Upper lobe of left lung (tissue), 6 donors: ENCODE measurements at regions not wholly inside any gene's neighbourhood (a gene's known extent, or its start where the extent isn't known, plus 50 kb on each side); places are given as distances from the start of the nearest gene placed in this dataset.

ENCODE experiments used
- ATAC-seq, 2 donors: fragments of 200-7000 bp; cut with Tn5 transposase; one replicate each; pipeline ENCODE4 v1.9.1; 2022; ENCODE audit warnings: mild to moderate bottlenecking in 2 of 2, moderate library complexity in 2 of 2; ENCODE audit not compliant: low FRiP score in 2 of 2
- DNase-seq, 2 donors: peaks; one replicate each; pipeline ENCODE4 v3.0.0-alpha.2; 2019 to 2020
- H3K27ac ChIP-seq, 4 donors: fragments of 200-600 bp; sonication (generic); one replicate each; pipeline ENCODE4 v1.5.1; 2016 to 2019
- H3K27me3 ChIP-seq, 4 donors: fragments of 200-600 bp; sonication (generic); one replicate each; pipeline ENCODE4 v1.5.1; 2017 to 2019
- H3K36me3 ChIP-seq, 4 donors: fragments of 200-600 bp; sonication (generic); one replicate each; pipeline ENCODE4 v1.5.1; 2016 to 2019
- H3K4me1 ChIP-seq, 4 donors: fragments of 200-600 bp; sonication (generic); one replicate each; pipeline ENCODE4 v1.5.1; 2018 to 2019
- H3K4me3 ChIP-seq, 4 donors: fragments of 200-600 bp; sonication (generic); one replicate each; pipeline ENCODE4 v1.5.1; 2017 to 2019; ENCODE audit warnings: mild to moderate bottlenecking in 2 of 4, moderate library complexity in 1 of 4
- H3K9me3 ChIP-seq, 4 donors: fragments of 200-600 bp; sonication (generic); one replicate each; pipeline ENCODE4 v1.5.1; 2018 to 2019
- EP300 ChIP-seq, 4 donors: sonication (generic); formaldehyde crosslinking; IDR thresholded peaks; one replicate each; pipeline ENCODE4 v1.5.1; 2017; ENCODE audit warnings: antibody characterized with exemption in 4 of 4, control low read depth in 2 of 4
- POLR2A ChIP-seq, 4 donors: fragments of 450-650 bp; IDR thresholded peaks; one replicate each; pipeline ENCODE4 v1.5.1; 2016 to 2017; ENCODE audit warnings: antibody characterized with exemption in 4 of 4, mild to moderate bottlenecking in 2 of 4
- POLR2AphosphoS5 ChIP-seq, 2 donors: sonication (generic); formaldehyde crosslinking; IDR thresholded peaks; one replicate each; pipeline ENCODE4 v1.5.1; 2017; ENCODE audit warnings: antibody characterized with exemption in 2 of 2
- WGBS, 2 donors: methylation state at CpG; one replicate each; pipeline ENCODE4 v1.1.5; 2017 to 2018; 5-methylcytosine and 5-hydroxymethylcytosine counted together
- TF ChIP-seq, protein P1 (sequence below), 6 experiments: fragments of 450-650 bp in 4 of 6; fragments of 200-600 bp in 2 of 6; sonication (generic) in 2 of 6; IDR thresholded peaks; one replicate each; pipeline ENCODE4 v1.5.1; 2016 to 2019; ENCODE audit warnings: antibody characterized with exemption in 6 of 6
- donor health status: DM: no; HTN: no; CAD: no; lungs with moderate emphysema.
- donor health status: DM: no; HTN: yes; CAD: no; lungs with severe emphysema.

DNA sequence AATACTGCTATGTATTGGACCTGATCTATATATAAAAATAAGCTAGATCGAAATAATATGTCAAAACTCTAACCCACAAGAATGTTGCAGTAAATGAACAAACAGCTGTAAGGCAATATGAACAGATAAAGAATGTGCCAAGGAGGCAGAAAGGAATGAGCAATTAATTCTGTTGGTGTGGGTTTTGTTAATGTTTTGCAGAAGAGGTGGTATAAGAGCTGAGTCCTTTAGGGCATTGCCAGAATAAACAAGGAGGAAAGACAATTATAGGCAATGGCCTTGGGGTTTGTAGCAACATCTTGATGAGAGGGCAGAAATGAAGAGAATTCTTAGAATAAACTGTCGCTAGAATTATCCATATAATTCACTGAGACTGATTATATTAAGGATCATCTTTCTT, 240.9 kb upstream of the GULP1 start:
- no peak overlapping the region for H3K4me3 ChIP-seq

DNA sequence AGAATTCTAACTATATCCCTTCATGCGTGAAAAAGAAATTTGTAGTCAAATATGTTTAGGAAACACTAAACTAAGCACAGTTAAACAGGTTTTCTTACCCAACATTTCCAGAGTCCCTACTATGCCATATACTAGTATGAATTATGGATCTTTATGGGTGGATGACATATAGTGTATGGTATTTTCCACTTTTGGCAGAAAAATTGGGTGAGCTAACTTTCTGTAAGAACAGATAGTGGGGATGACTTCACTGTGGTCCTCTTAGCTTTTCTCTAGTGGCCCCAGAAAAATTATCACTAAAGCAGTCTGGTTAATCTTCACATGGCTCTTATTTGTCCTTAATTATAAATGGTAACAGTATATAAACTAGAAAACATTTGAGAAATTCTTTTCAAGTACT, 240.0 kb upstream of the GULP1 start:
- Histone ChIP-seq H3K4me3 (no peak overlapping the region), H3K4me1 (no peaks in the 10 kb centered on the region), H3K27me3 (no peaks in the 10 kb centered on the region), H3K36me3 (no peaks in the 10 kb centered on the region), H3K27ac (no peak overlapping the region), H3K9me3 (no peaks in the 10 kb centered on the region)
- no peak for DNase-seq
- no peak for TF ChIP-seq POLR2A (IDR thresholded peaks at IDR 0.05)
- TF ChIP-seq EP300 (IDR thresholded peaks at IDR 0.05) = no peak
- TF ChIP-seq, protein P1, sequence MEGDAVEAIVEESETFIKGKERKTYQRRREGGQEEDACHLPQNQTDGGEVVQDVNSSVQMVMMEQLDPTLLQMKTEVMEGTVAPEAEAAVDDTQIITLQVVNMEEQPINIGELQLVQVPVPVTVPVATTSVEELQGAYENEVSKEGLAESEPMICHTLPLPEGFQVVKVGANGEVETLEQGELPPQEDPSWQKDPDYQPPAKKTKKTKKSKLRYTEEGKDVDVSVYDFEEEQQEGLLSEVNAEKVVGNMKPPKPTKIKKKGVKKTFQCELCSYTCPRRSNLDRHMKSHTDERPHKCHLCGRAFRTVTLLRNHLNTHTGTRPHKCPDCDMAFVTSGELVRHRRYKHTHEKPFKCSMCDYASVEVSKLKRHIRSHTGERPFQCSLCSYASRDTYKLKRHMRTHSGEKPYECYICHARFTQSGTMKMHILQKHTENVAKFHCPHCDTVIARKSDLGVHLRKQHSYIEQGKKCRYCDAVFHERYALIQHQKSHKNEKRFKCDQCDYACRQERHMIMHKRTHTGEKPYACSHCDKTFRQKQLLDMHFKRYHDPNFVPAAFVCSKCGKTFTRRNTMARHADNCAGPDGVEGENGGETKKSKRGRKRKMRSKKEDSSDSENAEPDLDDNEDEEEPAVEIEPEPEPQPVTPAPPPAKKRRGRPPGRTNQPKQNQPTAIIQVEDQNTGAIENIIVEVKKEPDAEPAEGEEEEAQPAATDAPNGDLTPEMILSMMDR (IDR thresholded peaks at IDR 0.05) = no peak
- no peak for TF ChIP-seq POLR2AphosphoS5 (IDR thresholded peaks at IDR 0.05)
- no peak for ATAC-seq
- 87 to 92% methylated on average over 1 of the region's 1 CpG for WGBS, 2 donors

More for the DNA sequence above, 240.9 kb upstream of the GULP1 start:
- H3K36me3 ChIP-seq = no peaks in the 10 kb centered on the region
- H3K27me3 ChIP-seq = no peaks in the 10 kb centered on the region
- ATAC-seq (no peak), DNase-seq (no peak)
- TF ChIP-seq, protein P1 (IDR thresholded peaks at IDR 0.05) = no peak
- no peak for TF ChIP-seq EP300 (IDR thresholded peaks at IDR 0.05)
- no peaks in the 10 kb centered on the region for H3K4me1 ChIP-seq
- 69 to 77% methylated on average over 2 of the region's 2 CpGs for WGBS, 2 donors
- no peaks in the 10 kb centered on the region for H3K9me3 ChIP-seq
- H3K27ac ChIP-seq = no peak overlapping the region

DNA sequence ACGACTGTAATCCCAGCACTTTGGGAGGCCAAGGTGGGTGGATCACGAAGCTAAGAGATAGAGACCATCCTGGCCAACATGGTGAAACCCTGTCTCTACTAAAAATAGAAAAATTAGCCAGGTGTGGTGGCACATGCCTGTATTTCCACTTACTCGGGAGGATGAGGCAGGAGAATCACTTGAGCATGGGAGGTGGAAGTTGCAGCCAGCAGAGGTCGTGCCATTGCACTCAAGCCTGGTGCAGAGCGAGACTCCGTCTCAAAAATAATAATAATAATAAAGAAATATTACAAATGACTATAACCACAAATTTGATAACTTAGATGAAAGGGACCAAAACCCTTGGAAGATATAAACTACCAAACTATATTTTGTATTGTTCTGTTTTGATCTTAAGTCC, 226.3 kb upstream of the GULP1 start:
- no peaks in the 10 kb centered on the region for H3K27me3 ChIP-seq
- no peaks in the 10 kb centered on the region for H3K9me3 ChIP-seq
- DNase-seq = no peak
- no peak for ATAC-seq
- no peaks in the 10 kb centered on the region for H3K4me1 ChIP-seq
- H3K27ac ChIP-seq = no peak overlapping the region
- TF ChIP-seq POLR2AphosphoS5 (IDR thresholded peaks at IDR 0.05) (no peak), EP300 (IDR thresholded peaks at IDR 0.05) (no peak), POLR2A (IDR thresholded peaks at IDR 0.05) (no peak)
- TF ChIP-seq, protein P1 (IDR thresholded peaks at IDR 0.05) = no peak
- no peak overlapping the region for H3K4me3 ChIP-seq
- H3K36me3 ChIP-seq = no peaks in the 10 kb centered on the region
- WGBS, 2 donors = 80 to 90% methylated on average over 6 of the region's 6 CpGs

DNA sequence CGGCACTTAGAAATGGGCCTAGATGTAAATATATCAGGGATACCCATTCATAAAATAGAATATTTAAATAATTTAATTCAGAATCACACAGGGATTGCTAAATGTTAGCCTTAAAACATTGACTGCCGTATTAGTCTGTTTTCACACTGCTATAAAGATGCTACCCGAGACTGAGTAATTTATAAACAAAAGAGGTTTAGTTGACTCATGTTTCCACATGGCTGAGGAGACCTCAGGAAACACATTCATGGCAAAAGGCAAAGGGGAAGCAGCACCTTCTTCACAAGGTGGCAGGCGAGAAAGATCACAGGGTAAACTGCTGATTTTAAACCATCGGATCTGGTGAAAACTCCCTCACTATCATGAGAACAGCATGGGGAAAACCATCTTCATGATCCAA, 223.6 kb upstream of the GULP1 start:
- no peaks in the 10 kb centered on the region for H3K27me3 ChIP-seq
- DNase-seq = no peak
- H3K4me3 ChIP-seq = no peak overlapping the region
- ATAC-seq = no peak
- TF ChIP-seq EP300 (IDR thresholded peaks at IDR 0.05) (no peak), POLR2A (IDR thresholded peaks at IDR 0.05) (no peak), POLR2AphosphoS5 (IDR thresholded peaks at IDR 0.05) (no peak)
- TF ChIP-seq, protein P1 (IDR thresholded peaks at IDR 0.05) = no peak
- H3K9me3 ChIP-seq = peaks cover 0 to 7% (median 3%) of the 10 kb centered on the region in 4 donors
- no peaks in the 10 kb centered on the region for H3K4me1 ChIP-seq
- no peaks in the 10 kb centered on the region for H3K36me3 ChIP-seq
- H3K27ac ChIP-seq = no peak overlapping the region
- 61 to 70% methylated on average over 5 of the region's 5 CpGs for WGBS, 2 donors

DNA sequence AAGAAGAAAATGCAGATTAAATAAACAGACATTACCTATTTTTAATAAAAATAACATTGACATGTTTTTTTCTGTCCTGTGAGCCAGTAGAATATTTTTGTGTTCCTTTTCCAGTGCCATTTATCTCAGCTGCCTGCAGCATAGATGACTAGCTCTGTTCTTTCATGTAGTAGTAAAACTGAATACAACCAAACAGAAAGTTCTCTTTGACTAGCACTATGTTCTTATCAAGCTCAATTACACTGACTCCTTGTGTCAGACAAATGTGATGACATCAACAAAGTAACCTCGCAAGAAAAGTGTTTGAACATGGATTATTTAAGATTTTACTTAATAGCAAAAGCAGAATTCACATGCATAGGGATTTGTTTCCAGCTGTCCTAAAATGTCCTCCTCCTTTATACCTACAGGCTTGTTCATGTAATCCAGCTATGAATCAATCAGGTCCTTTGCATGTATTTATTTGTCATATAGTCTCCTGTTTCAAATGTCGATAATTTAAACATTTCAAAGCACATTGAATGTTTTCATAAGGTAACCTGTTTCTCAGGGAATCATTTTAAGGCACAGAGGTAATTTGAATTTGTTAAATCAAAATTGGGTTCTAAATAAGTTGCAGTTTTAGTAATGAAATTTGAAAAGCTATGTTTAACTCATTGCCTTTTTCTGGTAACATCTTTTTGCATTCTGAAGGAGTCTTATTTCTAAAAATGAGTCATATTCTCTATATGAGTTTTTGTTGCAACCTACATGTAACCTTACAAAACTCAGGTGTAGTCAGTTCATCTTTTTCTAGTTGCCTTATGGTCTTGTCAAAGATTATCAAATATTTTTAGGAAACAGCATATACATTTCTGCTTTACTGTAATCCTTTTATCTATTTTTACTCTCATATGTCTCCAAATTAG, 215.3 kb upstream of the GULP1 start:
- H3K27ac ChIP-seq = no peak overlapping the region
- DNase-seq (no peak), ATAC-seq (no peak)
- no peaks in the 10 kb centered on the region for H3K4me1 ChIP-seq
- no peaks in the 10 kb centered on the region for H3K36me3 ChIP-seq
- H3K4me3 ChIP-seq = no peak overlapping the region
- 88 to 90% methylated on average over 2 of the region's 2 CpGs for WGBS, 2 donors
- no peaks in the 10 kb centered on the region for H3K27me3 ChIP-seq
- H3K9me3 ChIP-seq = peaks cover 0 to 7% (median 4%) of the 10 kb centered on the region in 4 donors
- TF ChIP-seq EP300 (IDR thresholded peaks at IDR 0.05) = no peak
- TF ChIP-seq, protein P1 (IDR thresholded peaks at IDR 0.05) = no peak
